Frontal cortex (tissue), 3 donors: ENCODE measurements at regions not wholly inside any gene's neighbourhood (a gene's known extent, or its start where the extent isn't known, plus 50 kb on each side); places are given as distances from the start of the nearest gene placed in this dataset.

Source experiments
- DNase-seq, 2 donors: peaks; one replicate each; pipeline ENCODE4 v3.0.0; 2012; ENCODE audit warnings: low spot score in 2 of 2
- FAIRE-seq: peaks from 2 replicates; lab custom pipeline; 2012; peaks lifted over from hg19 to GRCh38; lab: Jason Lieb, UNC
- donor health status: control.
- donor health status: control.
- donor health status: control.

- no peak for DNase-seq
- no peak for FAIRE-seq
Observed at GRCh38 chr13:33369073-33369472, 83.5 kb upstream of the STARD13 start.

GRCh38 chr13:33372251-33372919, 86.8 kb upstream of the STARD13 start:
- FAIRE-seq (no peak), DNase-seq (no peak)

GRCh38 chr13:33373624-33374023, 88.1 kb upstream of the STARD13 start:
- no peak for DNase-seq
- no peak for FAIRE-seq

GRCh38 chr13:33375421-33375820, 89.9 kb upstream of the STARD13 start:
- no peak for FAIRE-seq
- no peak for DNase-seq

GRCh38 chr13:33376212-33376611, 90.7 kb upstream of the STARD13 start:
- DNase-seq = no peak

GRCh38 chr13:33377411-33377810, 91.9 kb upstream of the STARD13 start:
- FAIRE-seq (no peak), DNase-seq (no peak)

More at GRCh38 chr13:33376212-33376611, 90.7 kb upstream of the STARD13 start:
- no peak for FAIRE-seq

- FAIRE-seq (no peak), DNase-seq (no peak)
Observed at GRCh38 chr13:33377825-33378224, 92.3 kb upstream of the STARD13 start.

- FAIRE-seq (no peak), DNase-seq (no peak)
Observed at GRCh38 chr13:33379608-33380007, 94.1 kb upstream of the STARD13 start.

GRCh38 chr13:33380487-33381079, 95.0 kb upstream of the STARD13 start:
- DNase-seq = no peak
- FAIRE-seq = no peak

- DNase-seq (no peak), FAIRE-seq (no peak)
Observed at GRCh38 chr13:33381180-33381579, 95.6 kb upstream of the STARD13 start.

GRCh38 chr13:33381906-33382305, 96.4 kb upstream of the STARD13 start:
- no peak for FAIRE-seq
- no peak for DNase-seq

- DNase-seq (no peak), FAIRE-seq (no peak)
Observed at GRCh38 chr13:33383724-33384577, 98.4 kb upstream of the STARD13 start.

GRCh38 chr13:33388286-33388998, 102.9 kb upstream of the STARD13 start:
- DNase-seq (no peak), FAIRE-seq (no peak)

GRCh38 chr13:33392794-33393405, 107.3 kb upstream of the STARD13 start:
- no peak for FAIRE-seq
- no peak for DNase-seq

GRCh38 chr13:33394294-33394932, 108.9 kb upstream of the STARD13 start:
- DNase-seq (no peak), FAIRE-seq (no peak)

GRCh38 chr13:33401238-33401637, 115.7 kb upstream of the STARD13 start:
- DNase-seq (no peak), FAIRE-seq (no peak)

GRCh38 chr13:33402975-33403374, 117.4 kb upstream of the STARD13 start:
- DNase-seq (no peak), FAIRE-seq (no peak)

- no peak for FAIRE-seq
- DNase-seq = no peak
Observed at GRCh38 chr13:33403807-33404362, 118.3 kb upstream of the STARD13 start.

- no peak for FAIRE-seq
- no peak for DNase-seq
Observed at GRCh38 chr13:33405371-33405770, 119.8 kb upstream of the STARD13 start.
